ENCODE measurements at regions not wholly inside any gene's neighbourhood (a gene's known extent, or its start where the extent isn't known, plus 50 kb on each side); places are given as distances from the start of the nearest gene placed in this dataset.

GRCh38 chr20:12829170-12829569 lies 179.6 kb upstream of the SPTLC3 start:
- no peak for DNase-seq (ENCODE audit: low read depth)
- H3K4me3 ChIP-seq (replicated peaks; ENCODE audit: low read depth, low read length), result no peak overlapping the region
- TF ChIP-seq CTCF (IDR thresholded peaks at IDR 0.05; ENCODE audit: low read length, missing control alignments), result no peak

- no peak for DNase-seq (ENCODE audit: low read depth)
- TF ChIP-seq CTCF (IDR thresholded peaks at IDR 0.05; ENCODE audit: low read length, missing control alignments), result no peak
- no peak overlapping the region for H3K4me3 ChIP-seq (replicated peaks; ENCODE audit: low read depth, low read length)
Observed at GRCh38 chr20:12833861-12834260, 174.9 kb upstream of the SPTLC3 start.

GRCh38 chr20:12835999-12836398 lies 172.8 kb upstream of the SPTLC3 start:
- DNase-seq (ENCODE audit: low read depth), result no peak
- H3K4me3 ChIP-seq (replicated peaks; ENCODE audit: low read depth, low read length), result no peak overlapping the region
- TF ChIP-seq CTCF (IDR thresholded peaks at IDR 0.05; ENCODE audit: low read length, missing control alignments), result no peak

- TF ChIP-seq CTCF (IDR thresholded peaks at IDR 0.05; ENCODE audit: low read length, missing control alignments), result no peak
- DNase-seq (ENCODE audit: low read depth), result no peak
- no peak overlapping the region for H3K4me3 ChIP-seq (replicated peaks; ENCODE audit: low read depth, low read length)
Observed at GRCh38 chr20:12837646-12838045, 171.1 kb upstream of the SPTLC3 start.

- no peak for DNase-seq (ENCODE audit: low read depth)
- no peak for TF ChIP-seq CTCF (IDR thresholded peaks at IDR 0.05; ENCODE audit: low read length, missing control alignments)
- no peak overlapping the region for H3K4me3 ChIP-seq (replicated peaks; ENCODE audit: low read depth, low read length)
Observed at GRCh38 chr20:12838261-12838866, 170.4 kb upstream of the SPTLC3 start.

- peak; percentile 7 for DNase-seq (ENCODE audit: low read depth)
Observed at GRCh38 chr20:12847872-12848271, 160.9 kb upstream of the SPTLC3 start.

More at GRCh38 chr20:12847872-12848271, 160.9 kb upstream of the SPTLC3 start:
- no peak for TF ChIP-seq CTCF (IDR thresholded peaks at IDR 0.05; ENCODE audit: low read length, missing control alignments)
- no peak overlapping the region for H3K4me3 ChIP-seq (replicated peaks; ENCODE audit: low read depth, low read length)

All from fibroblast of pulmonary artery (primary cell).